ENCODE measurements at regions not wholly inside any gene's neighbourhood (a gene's known extent, or its start where the extent isn't known, plus 50 kb on each side); places are given as distances from the start of the nearest gene placed in this dataset.

- Histone ChIP-seq H4K20me1 (ENCODE audit: insufficient read depth) (no peaks in the 10 kb centered on the region), H2AFZ (ENCODE audit: low read depth) (no peak overlapping the region), H3K9me2 (no peaks in the 10 kb centered on the region), H3K9me3 (no peaks in the 10 kb centered on the region), H3K4me1 (ENCODE audit: control insufficient read depth in 1 of 2, insufficient read depth in 2 of 2, low read depth in 1 of 2, low read length in 1 of 2) (no peaks in the 10 kb centered on the region), H3K4me2 (no peak overlapping the region), H3K27me3 (ENCODE audit: insufficient read depth) (no peaks in the 10 kb centered on the region), H3K79me2 (ENCODE audit: insufficient read depth) (no peaks in the 10 kb centered on the region), H3K27ac (ENCODE audit: low read depth in 2 of 2, low read length in 1 of 2) (no peak overlapping the region), H3F3A (replicated peaks; ENCODE audit: insufficient read depth) (no peaks in the 10 kb centered on the region), H3K36me3 (replicated peaks in 1 of 2; ENCODE audit: control insufficient read depth in 1 of 2, insufficient read depth in 2 of 2, low read length in 1 of 2) (no peaks in the 10 kb centered on the region), H3K4me3 (ENCODE audit: low read depth in 2 of 2, low read length in 1 of 2) (no peak overlapping the region), H3K9ac (no peak overlapping the region)
- DNase-seq, result no peak
- ChIA-PET POLR2A (no interaction called here), CTCF (no interaction called here)
- TF ChIP-seq, protein P1, sequence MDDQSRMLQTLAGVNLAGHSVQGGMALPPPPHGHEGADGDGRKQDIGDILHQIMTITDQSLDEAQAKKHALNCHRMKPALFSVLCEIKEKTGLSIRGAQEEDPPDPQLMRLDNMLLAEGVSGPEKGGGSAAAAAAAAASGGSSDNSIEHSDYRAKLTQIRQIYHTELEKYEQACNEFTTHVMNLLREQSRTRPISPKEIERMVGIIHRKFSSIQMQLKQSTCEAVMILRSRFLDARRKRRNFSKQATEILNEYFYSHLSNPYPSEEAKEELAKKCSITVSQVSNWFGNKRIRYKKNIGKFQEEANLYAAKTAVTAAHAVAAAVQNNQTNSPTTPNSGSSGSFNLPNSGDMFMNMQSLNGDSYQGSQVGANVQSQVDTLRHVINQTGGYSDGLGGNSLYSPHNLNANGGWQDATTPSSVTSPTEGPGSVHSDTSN (IDR thresholded peaks at IDR 0.05), result no peak
- TF ChIP-seq TEAD4 (IDR thresholded peaks at IDR 0.05; ENCODE audit: borderline replicate concordance, insufficient read depth), result no peak
- TF ChIP-seq EP300 (IDR thresholded peaks at IDR 0.05; ENCODE audit: borderline replicate concordance in 1 of 2, low read depth in 1 of 2, low read length in 1 of 2), result no peak
- TF ChIP-seq CHD2 (IDR thresholded peaks at IDR 0.05; ENCODE audit: low read length, partially characterized antibody), result no peak
- TF ChIP-seq, protein P2, sequence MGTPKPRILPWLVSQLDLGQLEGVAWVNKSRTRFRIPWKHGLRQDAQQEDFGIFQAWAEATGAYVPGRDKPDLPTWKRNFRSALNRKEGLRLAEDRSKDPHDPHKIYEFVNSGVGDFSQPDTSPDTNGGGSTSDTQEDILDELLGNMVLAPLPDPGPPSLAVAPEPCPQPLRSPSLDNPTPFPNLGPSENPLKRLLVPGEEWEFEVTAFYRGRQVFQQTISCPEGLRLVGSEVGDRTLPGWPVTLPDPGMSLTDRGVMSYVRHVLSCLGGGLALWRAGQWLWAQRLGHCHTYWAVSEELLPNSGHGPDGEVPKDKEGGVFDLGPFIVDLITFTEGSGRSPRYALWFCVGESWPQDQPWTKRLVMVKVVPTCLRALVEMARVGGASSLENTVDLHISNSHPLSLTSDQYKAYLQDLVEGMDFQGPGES (IDR thresholded peaks at IDR 0.05; ENCODE audit: low read depth, low read length), result no peak
- TF ChIP-seq SMC3 (IDR thresholded peaks at IDR 0.05; ENCODE audit: low read depth, low read length), result no peak
- no peak for TF ChIP-seq EZH2phosphoT487 (IDR thresholded peaks at IDR 0.05; ENCODE audit: borderline replicate concordance, low read depth)
- TF ChIP-seq SIN3A (IDR thresholded peaks at IDR 0.05; ENCODE audit: borderline replicate concordance, low read depth, low read length), result no peak
- no peak for TF ChIP-seq MEF2A (IDR thresholded peaks at IDR 0.05; ENCODE audit: borderline replicate concordance, low read depth)
- TF ChIP-seq YY1 (IDR thresholded peaks at IDR 0.05; ENCODE audit: low read depth), result no peak
- no peak for TF ChIP-seq GABPA (IDR thresholded peaks at IDR 0.05; ENCODE audit: low read depth)
- TF ChIP-seq NRF1 (IDR thresholded peaks at IDR 0.05; ENCODE audit: low read depth, low read length), result no peak
- WGBS (ENCODE audit: low lambda C conversion rate), result 50% methylated on average over 1 of the region's 1 CpG
These were observed 159.8 kb upstream of the PRDM1 start for GRCh38 chr6:105926318-105926717.

GRCh38 chr6:105925706-105926105 lies 160.4 kb upstream of the PRDM1 start:
- H3K36me3 ChIP-seq (replicated peaks in 1 of 2; ENCODE audit: control insufficient read depth in 1 of 2, insufficient read depth in 2 of 2, low read length in 1 of 2), result no peaks in the 10 kb centered on the region
- TF ChIP-seq RAD21 (IDR thresholded peaks at IDR 0.05; ENCODE audit: low read length) (no peak), USF2 (IDR thresholded peaks at IDR 0.05; ENCODE audit: borderline replicate concordance, low read depth, low read length) (no peak), ZBTB33 (IDR thresholded peaks at IDR 0.05; ENCODE audit: borderline replicate concordance, low read depth) (no peak), MXI1 (IDR thresholded peaks at IDR 0.05; ENCODE audit: low read depth, low read length) (no peak), CHD2 (IDR thresholded peaks at IDR 0.05; ENCODE audit: low read length, partially characterized antibody) (no peak), NFIC (IDR thresholded peaks at IDR 0.05; ENCODE audit: borderline replicate concordance) (no peak), NRF1 (IDR thresholded peaks at IDR 0.05; ENCODE audit: low read depth, low read length) (no peak), RFX5 (IDR thresholded peaks at IDR 0.05; ENCODE audit: low read length) (no peak), JUND (IDR thresholded peaks at IDR 0.05) (no peak), RXRA (IDR thresholded peaks at IDR 0.05; ENCODE audit: borderline replicate concordance, low read depth) (no peak), GABPA (IDR thresholded peaks at IDR 0.05; ENCODE audit: low read depth) (no peak)
- TF ChIP-seq, protein P3, sequence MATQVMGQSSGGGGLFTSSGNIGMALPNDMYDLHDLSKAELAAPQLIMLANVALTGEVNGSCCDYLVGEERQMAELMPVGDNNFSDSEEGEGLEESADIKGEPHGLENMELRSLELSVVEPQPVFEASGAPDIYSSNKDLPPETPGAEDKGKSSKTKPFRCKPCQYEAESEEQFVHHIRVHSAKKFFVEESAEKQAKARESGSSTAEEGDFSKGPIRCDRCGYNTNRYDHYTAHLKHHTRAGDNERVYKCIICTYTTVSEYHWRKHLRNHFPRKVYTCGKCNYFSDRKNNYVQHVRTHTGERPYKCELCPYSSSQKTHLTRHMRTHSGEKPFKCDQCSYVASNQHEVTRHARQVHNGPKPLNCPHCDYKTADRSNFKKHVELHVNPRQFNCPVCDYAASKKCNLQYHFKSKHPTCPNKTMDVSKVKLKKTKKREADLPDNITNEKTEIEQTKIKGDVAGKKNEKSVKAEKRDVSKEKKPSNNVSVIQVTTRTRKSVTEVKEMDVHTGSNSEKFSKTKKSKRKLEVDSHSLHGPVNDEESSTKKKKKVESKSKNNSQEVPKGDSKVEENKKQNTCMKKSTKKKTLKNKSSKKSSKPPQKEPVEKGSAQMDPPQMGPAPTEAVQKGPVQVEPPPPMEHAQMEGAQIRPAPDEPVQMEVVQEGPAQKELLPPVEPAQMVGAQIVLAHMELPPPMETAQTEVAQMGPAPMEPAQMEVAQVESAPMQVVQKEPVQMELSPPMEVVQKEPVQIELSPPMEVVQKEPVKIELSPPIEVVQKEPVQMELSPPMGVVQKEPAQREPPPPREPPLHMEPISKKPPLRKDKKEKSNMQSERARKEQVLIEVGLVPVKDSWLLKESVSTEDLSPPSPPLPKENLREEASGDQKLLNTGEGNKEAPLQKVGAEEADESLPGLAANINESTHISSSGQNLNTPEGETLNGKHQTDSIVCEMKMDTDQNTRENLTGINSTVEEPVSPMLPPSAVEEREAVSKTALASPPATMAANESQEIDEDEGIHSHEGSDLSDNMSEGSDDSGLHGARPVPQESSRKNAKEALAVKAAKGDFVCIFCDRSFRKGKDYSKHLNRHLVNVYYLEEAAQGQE (IDR thresholded peaks at IDR 0.05; ENCODE audit: low read depth, low read length), result no peak

More at GRCh38 chr6:105925706-105926105, 160.4 kb upstream of the PRDM1 start:
- no peaks in the 10 kb centered on the region for H3K27me3 ChIP-seq (ENCODE audit: insufficient read depth)
- no peaks in the 10 kb centered on the region for H3F3A ChIP-seq (replicated peaks; ENCODE audit: insufficient read depth)
- no peaks in the 10 kb centered on the region for H3K9me3 ChIP-seq
- no peaks in the 10 kb centered on the region for H3K9me2 ChIP-seq
- no peak overlapping the region for H3K4me2 ChIP-seq
- DNase-seq, result no peak
- no peak overlapping the region for H3K9ac ChIP-seq
- H4K20me1 ChIP-seq (ENCODE audit: insufficient read depth), result no peaks in the 10 kb centered on the region
- H3K4me3 ChIP-seq (ENCODE audit: low read depth in 2 of 2, low read length in 1 of 2), result no peak overlapping the region
- 63% methylated on average over 3 of the region's 3 CpGs for WGBS (ENCODE audit: low lambda C conversion rate)
- no peak overlapping the region for H2AFZ ChIP-seq (ENCODE audit: low read depth)
- ChIA-PET POLR2A (no interaction called here), CTCF (no interaction called here)
- H3K4me1 ChIP-seq (ENCODE audit: control insufficient read depth in 1 of 2, insufficient read depth in 2 of 2, low read depth in 1 of 2, low read length in 1 of 2), result no peaks in the 10 kb centered on the region
- no peak overlapping the region for H3K27ac ChIP-seq (ENCODE audit: low read depth in 2 of 2, low read length in 1 of 2)
- H3K79me2 ChIP-seq (ENCODE audit: insufficient read depth), result no peaks in the 10 kb centered on the region
